Gastroesophageal sphincter (tissue), 3 donors: ENCODE measurements at regions not wholly inside any gene's neighbourhood (a gene's known extent, or its start where the extent isn't known, plus 50 kb on each side); places are given as distances from the start of the nearest gene placed in this dataset.

ENCODE experiments used
- CTCF ChIP-seq, 4 experiments: fragments of 200-600 bp in 2 of 4; fragments of 450-650 bp in 2 of 4; sonication (generic) in 1 of 4; IDR thresholded peaks; one replicate each; pipeline ENCODE4 v1.5.1; 2017 to 2019; ENCODE audit warnings: antibody characterized with exemption in 4 of 4, mild to moderate bottlenecking in 2 of 4, moderate library complexity in 2 of 4
- EP300 ChIP-seq: sonication (generic); formaldehyde crosslinking; IDR thresholded peaks from one replicate; pipeline ENCODE4 v1.6.1; 2017; ENCODE audit warnings: antibody characterized with exemption, mild to moderate bottlenecking
- POLR2A ChIP-seq, 2 donors: fragments of 450-650 bp; IDR thresholded peaks; one replicate each; pipeline ENCODE4 v1.6.1; 2017; ENCODE audit warnings: antibody characterized with exemption in 2 of 2, mild to moderate bottlenecking in 2 of 2, moderate library complexity in 1 of 2
- POLR2AphosphoS5 ChIP-seq: sonication (generic); formaldehyde crosslinking; IDR thresholded peaks from one replicate; pipeline ENCODE4 v1.6.1; 2017; ENCODE audit warnings: antibody characterized with exemption

GRCh38 chr1:173364827-173365226 is 112.3 kb upstream of the PRDX6 start:
- no peak for TF ChIP-seq POLR2A (IDR thresholded peaks at IDR 0.05)
- TF ChIP-seq CTCF (IDR thresholded peaks at IDR 0.05) = no peak
- TF ChIP-seq POLR2AphosphoS5 = no peak
- TF ChIP-seq EP300 = no peak
